Thyroid gland (tissue), 4 donors: ENCODE measurements at regions not wholly inside any gene's neighbourhood (a gene's known extent, or its start where the extent isn't known, plus 50 kb on each side); places are given as distances from the start of the nearest gene placed in this dataset.

Experiments
- CTCF ChIP-seq, 6 experiments: fragments of 200-600 bp in 3 of 6; fragments of 450-650 bp in 3 of 6; sonication (generic) in 3 of 6; IDR thresholded peaks; one replicate each; pipeline ENCODE4 v1.5.1; 2016 to 2019; ENCODE audit warnings: antibody characterized with exemption in 6 of 6, mild to moderate bottlenecking in 2 of 6, inconsistent platforms in 1 of 6, moderate library complexity in 1 of 6
- POLR2A ChIP-seq, 2 donors: fragments of 450-650 bp; IDR thresholded peaks; one replicate each; pipeline ENCODE4 v1.6.1; 2017; ENCODE audit warnings: antibody characterized with exemption in 2 of 2, mild to moderate bottlenecking in 2 of 2, moderate library complexity in 1 of 2

DNA sequence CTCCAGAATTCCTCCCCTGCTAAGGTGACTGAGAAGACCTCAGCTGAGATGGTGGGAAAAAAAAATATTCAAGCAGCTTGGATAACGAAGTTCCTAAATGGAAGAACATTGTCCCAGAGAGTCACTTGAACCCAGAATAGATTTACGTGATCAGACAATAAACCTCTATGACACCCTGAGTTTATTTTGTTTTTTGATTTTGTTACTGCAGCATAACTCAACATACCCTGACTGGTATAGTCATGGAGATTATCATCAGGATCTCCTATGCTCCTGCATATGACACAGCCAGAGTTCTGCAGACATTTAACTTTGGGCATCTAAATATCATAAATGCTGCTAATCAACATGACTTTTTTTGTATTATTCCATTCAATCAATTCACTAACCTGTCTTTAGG is 282.9 kb downstream of the RASEF start:
- no peak for TF ChIP-seq POLR2A (IDR thresholded peaks at IDR 0.05)
- TF ChIP-seq CTCF (IDR thresholded peaks at IDR 0.05): no peak
